ENCODE measurements at regions not wholly inside any gene's neighbourhood (a gene's known extent, or its start where the extent isn't known, plus 50 kb on each side); places are given as distances from the start of the nearest gene placed in this dataset.

DNA sequence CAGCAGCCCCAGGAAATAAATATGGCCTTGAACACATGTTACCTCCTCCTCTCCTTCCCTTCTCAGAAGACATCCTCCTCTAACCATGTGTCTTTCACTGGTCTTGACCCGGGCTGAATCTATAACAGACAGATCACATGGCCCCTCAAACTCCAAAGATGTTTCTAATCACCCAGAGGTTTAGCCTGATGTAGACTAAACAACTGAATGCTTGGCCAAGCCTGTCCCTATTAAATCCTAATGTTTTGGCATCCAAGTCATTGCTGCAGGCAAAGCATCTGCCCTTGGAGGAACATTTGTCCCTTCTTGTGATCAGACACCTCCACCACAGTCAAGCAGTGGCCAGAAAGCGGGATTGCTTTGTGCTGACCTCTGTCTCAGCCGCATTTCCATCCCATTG lies 65.5 kb downstream of the ANKRD60 start:
- DNase-seq (no peak), ATAC-seq (replicated peaks in 1 of 4) (no peak)
- Histone ChIP-seq H3K4me1 (ENCODE audit: control insufficient read depth in 1 of 2, extremely low read depth in 1 of 2, insufficient read depth in 2 of 2, low read length in 2 of 2) (no peaks in the 10 kb centered on the region), H3K27me3 (replicated peaks in 1 of 2; ENCODE audit: control insufficient read depth in 2 of 2, extremely low read depth in 1 of 2, insufficient read depth in 2 of 2, low read length in 1 of 2) (peaks cover 0 to 4% of the 10 kb centered on the region in 2 experiments), H3K4me3 (ENCODE audit: control insufficient read depth in 1 of 2, extremely low read depth in 1 of 2, low read length in 1 of 2) (no peak overlapping the region), H3K9me3 (no peaks in the 10 kb centered on the region), H3K27ac (ENCODE audit: low read length) (no peak overlapping the region), H3K36me3 (ENCODE audit: control insufficient read depth in 2 of 2, extremely low read depth in 1 of 2, insufficient read depth in 1 of 2, low read length in 1 of 2) (no peaks in the 10 kb centered on the region)
- H3K27ac Mint-ChIP-seq, result no peak overlapping the region
- peaks cover 3% of the 10 kb centered on the region in 2 donors for H3K27me3 Mint-ChIP-seq
- no peak overlapping the region for H3K4me3 Mint-ChIP-seq
- ChIA-PET POLR2A (no interaction called here), CTCF (no interaction called here)
- H3K9me3 Mint-ChIP-seq, result no peaks in the 10 kb centered on the region
- H3K4me1 Mint-ChIP-seq, result no peaks in the 10 kb centered on the region
- no peaks in the 10 kb centered on the region for H3K36me3 Mint-ChIP-seq
- 67% methylated on average over 1 of the region's 3 CpGs for WGBS (ENCODE audit: insufficient coverage)

DNA sequence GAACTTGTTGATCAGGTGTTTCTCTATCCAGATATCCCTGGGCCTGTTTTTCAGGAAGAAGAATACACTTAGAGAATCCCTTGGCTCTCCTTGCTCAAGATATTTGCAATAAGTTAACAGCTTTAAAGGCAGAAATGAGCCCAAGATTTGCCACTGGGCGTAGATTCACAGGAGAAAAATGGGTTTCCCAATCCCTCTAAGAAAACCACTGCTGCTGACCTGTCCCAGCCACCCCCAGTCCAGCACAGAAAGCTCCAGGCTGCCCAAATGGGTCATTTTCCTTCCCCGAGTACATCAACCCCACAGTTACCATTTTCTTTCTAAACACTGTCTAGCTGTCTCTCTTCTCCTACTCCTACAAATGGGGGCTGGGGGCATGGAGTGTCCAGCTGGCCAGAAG lies 67.3 kb downstream of the ANKRD60 start:
- no peaks in the 10 kb centered on the region for H3K36me3 Mint-ChIP-seq
- no peak overlapping the region for H3K27ac ChIP-seq (ENCODE audit: low read length)
- 90% methylated on average over 2 of the region's 2 CpGs for WGBS (ENCODE audit: insufficient coverage)
- peaks cover 0 to 4% of the 10 kb centered on the region in 2 experiments for H3K27me3 ChIP-seq (replicated peaks in 1 of 2; ENCODE audit: control insufficient read depth in 2 of 2, extremely low read depth in 1 of 2, insufficient read depth in 2 of 2, low read length in 1 of 2)
- no peaks in the 10 kb centered on the region for H3K4me1 Mint-ChIP-seq
- H3K4me1 ChIP-seq (ENCODE audit: control insufficient read depth in 1 of 2, extremely low read depth in 1 of 2, insufficient read depth in 2 of 2, low read length in 2 of 2), result no peaks in the 10 kb centered on the region
- ATAC-seq (replicated peaks in 1 of 4), result no peak
- no peaks in the 10 kb centered on the region for H3K36me3 ChIP-seq (ENCODE audit: control insufficient read depth in 2 of 2, extremely low read depth in 1 of 2, insufficient read depth in 1 of 2, low read length in 1 of 2)
- peaks cover 3 to 5% of the 10 kb centered on the region in 2 donors for H3K27me3 Mint-ChIP-seq
- H3K4me3 ChIP-seq (ENCODE audit: control insufficient read depth in 1 of 2, extremely low read depth in 1 of 2, low read length in 1 of 2), result no peak overlapping the region
- ChIA-PET CTCF (no interaction called here), POLR2A (no interaction called here)
- H3K9me3 Mint-ChIP-seq, result no peaks in the 10 kb centered on the region
- no peak overlapping the region for H3K27ac Mint-ChIP-seq
- DNase-seq, result no peak
- H3K9me3 ChIP-seq, result no peaks in the 10 kb centered on the region
- H3K4me3 Mint-ChIP-seq, result no peak overlapping the region

DNA sequence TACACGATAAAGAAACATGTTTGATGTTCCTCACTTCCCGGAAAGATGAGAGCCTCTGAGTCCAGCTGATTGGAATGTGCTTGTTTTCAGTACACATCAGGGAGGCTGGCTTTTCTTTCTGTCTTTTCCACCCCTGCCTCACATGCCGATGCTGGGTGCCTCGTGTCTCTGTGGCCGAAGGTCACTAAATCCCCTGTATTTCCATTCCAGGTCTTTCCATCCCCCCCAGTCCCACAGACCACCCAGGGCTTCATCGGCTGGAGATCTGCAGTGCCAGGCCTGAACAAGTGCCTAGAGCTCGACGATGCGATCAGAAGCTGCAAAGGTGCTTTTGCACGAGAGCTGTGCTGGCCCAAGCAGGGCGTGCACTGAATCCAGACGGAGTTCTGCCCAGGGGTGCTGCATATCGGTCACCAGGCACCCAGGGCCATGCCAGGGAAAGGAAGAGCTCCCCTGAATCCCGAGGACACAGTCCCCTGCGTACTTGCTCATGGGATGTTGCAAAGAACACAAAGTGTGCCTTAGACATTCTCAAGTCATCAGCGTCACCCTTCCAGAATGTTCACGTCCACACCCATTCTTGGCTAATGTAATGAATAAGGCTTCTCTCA lies 67.9 kb downstream of the ANKRD60 start:
- no peak overlapping the region for H3K4me3 Mint-ChIP-seq
- peaks cover 3 to 5% of the 10 kb centered on the region in 2 donors for H3K27me3 Mint-ChIP-seq
- H3K27ac ChIP-seq (ENCODE audit: low read length), result no peak overlapping the region
- peaks cover 0 to 8% of the 10 kb centered on the region in 2 experiments for H3K27me3 ChIP-seq (replicated peaks in 1 of 2; ENCODE audit: control insufficient read depth in 2 of 2, extremely low read depth in 1 of 2, insufficient read depth in 2 of 2, low read length in 1 of 2)
- no peaks in the 10 kb centered on the region for H3K4me1 ChIP-seq (ENCODE audit: control insufficient read depth in 1 of 2, extremely low read depth in 1 of 2, insufficient read depth in 2 of 2, low read length in 2 of 2)
- WGBS (ENCODE audit: insufficient coverage), result 79% methylated on average over 12 of the region's 17 CpGs
- H3K4me3 ChIP-seq (ENCODE audit: control insufficient read depth in 1 of 2, extremely low read depth in 1 of 2, low read length in 1 of 2), result no peak overlapping the region
- H3K9me3 ChIP-seq, result no peaks in the 10 kb centered on the region
- H3K9me3 Mint-ChIP-seq, result no peaks in the 10 kb centered on the region
- no peaks in the 10 kb centered on the region for H3K4me1 Mint-ChIP-seq
- ChIA-PET POLR2A (no interaction called here), CTCF (no interaction called here)
- H3K27ac Mint-ChIP-seq, result no peak overlapping the region
- H3K36me3 ChIP-seq (ENCODE audit: control insufficient read depth in 2 of 2, extremely low read depth in 1 of 2, insufficient read depth in 1 of 2, low read length in 1 of 2), result no peaks in the 10 kb centered on the region
- ATAC-seq (replicated peaks in 1 of 4) (no peak), DNase-seq (no peak)
- H3K36me3 Mint-ChIP-seq, result no peaks in the 10 kb centered on the region

DNA sequence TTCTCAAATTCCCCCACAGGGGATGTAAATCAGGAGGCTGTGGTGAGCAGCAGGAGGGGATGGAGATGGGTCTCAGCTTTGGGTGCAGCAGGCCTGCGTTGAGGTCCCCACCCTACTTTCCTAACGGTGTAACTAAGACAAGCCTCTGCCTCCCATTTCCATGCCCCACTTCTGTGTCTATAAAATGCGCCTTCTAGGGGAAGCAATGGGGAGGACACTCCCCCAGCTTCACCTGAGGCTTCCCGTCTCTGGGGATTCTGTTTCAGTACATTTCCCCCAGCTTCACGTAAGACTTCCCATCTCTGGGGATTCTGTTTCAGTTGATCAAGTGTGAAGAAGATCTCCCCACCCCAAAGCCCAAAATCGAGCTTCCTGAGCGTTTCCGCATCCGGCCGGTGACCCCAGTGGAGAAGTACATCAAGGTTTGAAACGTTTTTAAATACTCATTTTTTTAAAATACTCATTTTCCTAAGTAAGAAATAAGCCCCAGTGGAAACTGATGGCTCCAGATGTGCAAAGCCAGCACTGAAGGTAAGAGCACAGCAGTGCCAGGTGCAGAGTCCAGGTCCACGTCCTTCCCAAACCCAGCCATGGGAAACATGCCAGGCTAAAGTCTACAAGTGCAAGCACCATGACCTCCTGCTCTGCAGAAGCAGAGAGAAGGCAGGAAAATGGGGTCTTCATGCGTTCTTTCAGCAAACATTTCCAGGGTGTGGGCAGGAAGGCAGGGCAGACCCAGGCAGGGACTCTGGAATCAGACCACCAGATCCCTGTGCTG lies 73.1 kb downstream of the ANKRD60 start:
- ChIA-PET POLR2A (no interaction called here), CTCF (no interaction called here)
- no peak overlapping the region for H3K4me3 Mint-ChIP-seq
- H3K4me3 ChIP-seq (ENCODE audit: control insufficient read depth in 1 of 2, extremely low read depth in 1 of 2, low read length in 1 of 2), result no peak overlapping the region
- DNase-seq (no peak), ATAC-seq (replicated peaks in 1 of 4) (no peak)
- H3K27me3 Mint-ChIP-seq, result peaks cover 20 to 38% of the 10 kb centered on the region in 2 donors
- H3K27me3 ChIP-seq (replicated peaks in 1 of 2; ENCODE audit: control insufficient read depth in 2 of 2, extremely low read depth in 1 of 2, insufficient read depth in 2 of 2, low read length in 1 of 2), result peaks cover 0 to 37% of the 10 kb centered on the region in 2 experiments
- H3K4me1 ChIP-seq (ENCODE audit: control insufficient read depth in 1 of 2, extremely low read depth in 1 of 2, insufficient read depth in 2 of 2, low read length in 2 of 2), result no peaks in the 10 kb centered on the region
- no peaks in the 10 kb centered on the region for H3K36me3 Mint-ChIP-seq
- no peak overlapping the region for H3K27ac Mint-ChIP-seq
- peaks cover 0 to 2% (median 2%) of the 10 kb centered on the region in 3 donors for H3K4me1 Mint-ChIP-seq
- no peak overlapping the region for H3K27ac ChIP-seq (ENCODE audit: low read length)
- no peaks in the 10 kb centered on the region for H3K9me3 ChIP-seq
- H3K36me3 ChIP-seq (ENCODE audit: control insufficient read depth in 2 of 2, extremely low read depth in 1 of 2, insufficient read depth in 1 of 2, low read length in 1 of 2), result no peaks in the 10 kb centered on the region
- no peaks in the 10 kb centered on the region for H3K9me3 Mint-ChIP-seq
- WGBS (ENCODE audit: insufficient coverage), result 62% methylated on average over 2 of the region's 13 CpGs

DNA sequence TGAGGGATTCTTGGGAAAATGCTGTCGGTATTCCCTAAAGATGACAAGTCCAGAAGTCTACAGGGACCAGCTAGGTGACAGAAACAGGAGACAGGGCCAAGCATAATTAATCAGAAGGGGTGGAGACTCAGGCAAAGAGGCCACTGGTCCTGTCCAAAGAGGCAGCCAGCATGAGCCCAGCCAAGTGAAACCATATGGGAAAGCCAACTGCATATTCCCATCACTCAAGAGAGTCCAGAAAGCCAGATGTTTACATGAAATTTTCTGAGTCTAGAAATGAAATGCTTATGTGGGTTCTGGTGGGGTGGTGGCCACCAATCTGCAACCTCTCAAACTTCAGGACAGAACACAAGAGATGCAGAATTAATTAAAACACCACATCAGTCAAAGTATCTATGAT lies 74.3 kb downstream of the ANKRD60 start:
- Histone ChIP-seq H3K9me3 (no peaks in the 10 kb centered on the region), H3K27ac (ENCODE audit: low read length) (no peak overlapping the region), H3K4me3 (ENCODE audit: control insufficient read depth in 1 of 2, extremely low read depth in 1 of 2, low read length in 1 of 2) (no peak overlapping the region), H3K4me1 (ENCODE audit: control insufficient read depth in 1 of 2, extremely low read depth in 1 of 2, insufficient read depth in 2 of 2, low read length in 2 of 2) (no peaks in the 10 kb centered on the region), H3K27me3 (replicated peaks in 1 of 2; ENCODE audit: control insufficient read depth in 2 of 2, extremely low read depth in 1 of 2, insufficient read depth in 2 of 2, low read length in 1 of 2) (peaks cover 0 to 48% of the 10 kb centered on the region in 2 experiments), H3K36me3 (ENCODE audit: control insufficient read depth in 2 of 2, extremely low read depth in 1 of 2, insufficient read depth in 1 of 2, low read length in 1 of 2) (no peaks in the 10 kb centered on the region)
- peaks cover 31 to 50% of the 10 kb centered on the region in 2 donors for H3K27me3 Mint-ChIP-seq
- peaks cover 0 to 2% (median 2%) of the 10 kb centered on the region in 3 donors for H3K4me1 Mint-ChIP-seq
- H3K27ac Mint-ChIP-seq, result no peak overlapping the region
- ChIA-PET CTCF (no interaction called here), POLR2A (no interaction called here)
- no peaks in the 10 kb centered on the region for H3K9me3 Mint-ChIP-seq
- H3K36me3 Mint-ChIP-seq, result no peaks in the 10 kb centered on the region
- ATAC-seq (replicated peaks in 1 of 4) (no peak), DNase-seq (no peak)
- H3K4me3 Mint-ChIP-seq, result no peak overlapping the region
- WGBS (ENCODE audit: insufficient coverage), result 67% methylated on average over 1 of the region's 1 CpG

DNA sequence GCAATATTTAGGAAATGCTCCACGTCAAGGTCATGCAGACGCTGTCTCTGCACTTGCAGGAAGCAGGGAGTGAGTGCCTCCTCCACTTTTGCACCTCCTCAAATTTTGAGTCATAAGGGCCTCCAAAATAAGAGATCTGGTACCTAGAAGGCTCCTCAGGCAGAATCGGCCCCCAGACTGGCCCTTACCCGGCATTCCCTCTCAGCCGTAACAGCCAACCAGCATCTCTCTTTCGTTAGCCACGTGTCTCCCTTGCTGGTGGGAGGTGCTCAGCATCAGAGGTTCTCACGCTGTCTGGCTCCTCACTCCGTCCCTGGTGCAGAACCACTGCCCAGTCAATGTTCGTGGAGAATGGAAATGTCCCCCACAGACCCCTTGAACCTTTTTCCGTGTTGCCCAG lies 75.3 kb downstream of the ANKRD60 start:
- H3K9me3 Mint-ChIP-seq, result no peaks in the 10 kb centered on the region
- Histone ChIP-seq H3K36me3 (ENCODE audit: control insufficient read depth in 2 of 2, extremely low read depth in 1 of 2, insufficient read depth in 1 of 2, low read length in 1 of 2) (no peaks in the 10 kb centered on the region), H3K27ac (ENCODE audit: low read length) (no peak overlapping the region), H3K27me3 (replicated peaks in 1 of 2; ENCODE audit: control insufficient read depth in 2 of 2, extremely low read depth in 1 of 2, insufficient read depth in 2 of 2, low read length in 1 of 2) (peaks cover 0 to 55% of the 10 kb centered on the region in 2 experiments), H3K4me3 (ENCODE audit: control insufficient read depth in 1 of 2, extremely low read depth in 1 of 2, low read length in 1 of 2) (no peak overlapping the region), H3K9me3 (no peaks in the 10 kb centered on the region), H3K4me1 (ENCODE audit: control insufficient read depth in 1 of 2, extremely low read depth in 1 of 2, insufficient read depth in 2 of 2, low read length in 2 of 2) (no peaks in the 10 kb centered on the region)
- DNase-seq (no peak), ATAC-seq (replicated peaks in 1 of 4) (no peak)
- peaks cover 41 to 60% of the 10 kb centered on the region in 2 donors for H3K27me3 Mint-ChIP-seq
- POLR2A ChIA-PET, result no interaction called here
- no peaks in the 10 kb centered on the region for H3K36me3 Mint-ChIP-seq
- H3K27ac Mint-ChIP-seq, result no peak overlapping the region
- H3K4me1 Mint-ChIP-seq, result peaks cover 0 to 2% (median 2%) of the 10 kb centered on the region in 3 donors
- 60% methylated on average over 9 of the region's 11 CpGs for WGBS (ENCODE audit: insufficient coverage)
- no peak overlapping the region for H3K4me3 Mint-ChIP-seq
- CTCF ChIA-PET, result no interaction called here

Data from T-cell (primary cell).